UCSD-AML1 (cell line): ENCODE measurements at regions not wholly inside any gene's neighbourhood (a gene's known extent, or its start where the extent isn't known, plus 50 kb on each side); places are given as distances from the start of the nearest gene placed in this dataset.
"Not testable (repeated sequence)": the region's sequence is repeated elsewhere in the genome, so short reads cannot be mapped to it uniquely, and the experiment has no call there.

Experiments used
- DNase-seq: peaks from one replicate; lab custom pipeline; 2025; ENCODE audit not compliant: unreplicated experiment; lab: John Stamatoyannopoulos, UW

DNA sequence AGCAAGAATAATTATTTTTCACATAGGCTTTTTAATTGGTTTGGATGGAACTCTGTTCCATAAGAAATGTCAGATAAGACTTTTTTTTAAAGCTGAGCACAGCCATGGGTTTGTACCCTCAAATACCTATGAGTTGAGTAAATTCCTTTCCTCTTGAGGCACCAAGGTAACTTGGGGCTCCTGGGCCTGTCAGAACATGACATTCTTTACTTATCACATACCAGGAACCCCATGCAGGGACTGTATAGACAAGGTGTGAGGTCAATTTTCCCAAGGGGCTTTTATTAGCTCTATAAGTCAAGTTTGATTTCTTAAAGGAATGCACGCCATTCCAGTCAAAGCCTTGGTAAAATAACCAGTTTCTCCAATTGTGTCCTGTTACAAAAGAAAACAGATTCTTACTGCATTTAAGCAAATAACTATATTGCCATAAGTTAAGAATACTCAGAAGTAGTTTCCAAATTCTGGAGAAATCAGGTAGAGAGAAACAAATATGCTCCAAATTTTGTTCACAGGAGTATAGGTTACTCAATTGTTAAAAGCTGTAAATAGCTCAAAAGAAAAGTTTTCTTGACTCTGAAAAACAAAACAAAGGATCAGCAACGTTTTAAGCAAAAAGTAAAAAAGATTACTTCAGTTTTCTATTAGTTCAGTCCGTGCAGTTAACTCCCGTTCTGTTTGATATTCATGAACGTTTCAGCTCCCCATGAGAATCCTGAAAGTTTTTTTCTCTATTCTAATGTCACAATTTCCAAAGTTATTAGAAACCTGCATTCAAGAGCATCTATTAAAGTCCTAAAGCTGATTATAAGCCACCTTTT is 167.5 kb upstream of the NAMPT start:
- DNase-seq = no peak

DNA sequence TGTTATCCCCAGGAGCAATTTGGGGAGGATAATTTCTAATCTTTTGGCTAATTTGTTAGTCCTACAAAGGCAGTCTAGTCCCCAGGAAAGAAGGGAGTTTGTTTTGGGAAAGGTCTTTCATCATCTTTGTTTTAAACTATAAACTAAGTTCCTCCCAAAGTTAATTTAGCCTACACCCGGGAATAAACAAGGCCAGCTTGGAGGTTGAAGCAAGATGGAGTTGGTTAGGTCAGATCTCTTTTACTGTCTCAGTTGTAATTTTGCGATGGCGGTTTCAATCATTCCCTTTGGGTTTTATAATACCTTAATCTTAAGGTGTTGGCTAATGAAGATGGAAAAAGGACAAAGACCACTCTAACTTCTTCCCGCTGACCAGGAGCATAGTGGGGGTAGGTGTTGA is 166.4 kb upstream of the NAMPT start:
- no peak for DNase-seq

DNA sequence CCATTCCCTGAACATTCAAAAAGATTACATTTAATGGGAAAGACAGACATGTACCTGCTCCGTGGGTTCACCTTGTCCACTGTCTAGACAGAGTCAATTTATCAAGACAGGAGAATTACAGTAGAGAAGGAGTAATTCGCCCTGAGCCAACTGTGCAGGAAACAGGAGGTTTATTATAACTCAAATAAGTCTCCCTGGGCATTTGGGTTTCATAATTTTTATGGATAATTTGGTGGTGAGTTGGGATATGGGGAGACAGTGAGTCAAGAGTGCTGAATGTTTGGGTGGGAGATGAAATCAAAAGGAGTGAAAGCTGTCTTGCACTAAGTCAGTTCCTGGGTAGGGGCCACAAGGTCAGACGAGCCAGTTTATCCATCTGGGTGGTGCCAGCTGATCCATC is 165.9 kb upstream of the NAMPT start:
- no peak for DNase-seq

DNA sequence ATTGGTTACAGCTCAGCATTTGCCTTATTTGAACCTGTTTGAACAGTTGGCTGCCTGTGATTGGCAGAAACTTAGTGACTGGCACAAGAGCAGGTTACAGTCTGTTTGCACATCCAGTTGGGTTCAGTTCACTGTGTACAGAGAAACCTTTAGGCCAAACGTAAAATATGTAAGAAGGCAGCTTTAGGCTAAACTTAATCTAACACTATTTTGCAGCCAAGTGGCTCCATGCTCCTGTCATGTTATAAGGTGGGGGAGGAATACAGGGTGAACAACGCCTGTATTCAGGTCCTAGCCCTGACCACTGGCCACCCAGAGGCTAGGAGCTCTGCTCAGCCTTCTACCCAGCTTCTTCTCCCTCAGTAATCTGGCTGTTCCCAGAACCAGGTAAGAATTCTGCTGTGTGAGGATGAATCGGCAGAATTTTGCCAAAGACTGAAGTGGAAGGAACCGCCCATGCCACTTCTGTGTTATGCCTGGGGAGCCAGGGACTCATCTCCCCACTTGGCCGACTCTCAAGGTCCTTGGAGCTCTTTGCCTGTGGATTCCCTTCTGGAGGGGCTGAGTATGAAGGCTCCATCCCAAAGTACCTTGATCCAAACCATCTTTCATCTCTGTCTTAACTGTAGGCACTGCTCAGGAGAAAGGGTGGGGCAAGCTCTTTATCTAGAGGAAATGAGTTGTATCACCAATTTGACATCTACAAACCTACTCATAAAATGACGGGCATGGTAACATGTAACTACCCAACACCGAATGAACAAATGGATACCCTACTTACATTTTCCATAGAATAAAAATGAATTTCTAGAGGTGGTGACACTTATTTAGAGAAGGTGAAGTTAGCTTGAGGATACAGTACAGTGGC is 164.4 kb upstream of the NAMPT start:
- no peak for DNase-seq

DNA sequence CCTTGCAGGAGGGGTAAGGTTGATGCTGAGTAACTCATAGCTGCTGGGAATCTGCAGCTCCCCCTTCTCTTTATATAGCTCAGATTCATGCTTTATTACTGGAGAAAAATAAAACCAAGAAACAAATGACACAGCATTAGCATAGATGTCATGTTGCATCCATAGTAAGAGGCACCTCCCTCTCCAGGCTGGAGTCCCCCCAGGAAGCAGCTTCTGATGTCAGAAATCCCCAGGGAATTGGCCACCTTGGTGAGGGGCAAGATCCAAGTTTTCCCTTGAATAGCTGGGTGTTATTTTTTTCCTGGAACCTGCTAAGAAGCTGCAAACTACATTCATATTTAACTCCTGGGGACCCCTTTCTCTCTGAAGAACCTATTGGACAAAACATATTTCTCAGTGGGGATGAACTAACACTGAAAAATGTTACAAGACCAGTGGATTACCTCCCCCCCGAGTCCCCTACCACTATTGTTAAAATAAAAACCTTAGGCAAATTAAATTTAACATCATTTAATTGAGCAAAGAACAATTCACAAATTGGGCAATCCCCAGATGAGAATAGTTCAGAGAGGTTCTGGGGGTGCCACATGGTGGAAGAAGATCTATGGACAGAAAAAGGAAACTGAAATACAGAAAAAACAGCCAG is 163.7 kb upstream of the NAMPT start:
- DNase-seq = no peak

DNA sequence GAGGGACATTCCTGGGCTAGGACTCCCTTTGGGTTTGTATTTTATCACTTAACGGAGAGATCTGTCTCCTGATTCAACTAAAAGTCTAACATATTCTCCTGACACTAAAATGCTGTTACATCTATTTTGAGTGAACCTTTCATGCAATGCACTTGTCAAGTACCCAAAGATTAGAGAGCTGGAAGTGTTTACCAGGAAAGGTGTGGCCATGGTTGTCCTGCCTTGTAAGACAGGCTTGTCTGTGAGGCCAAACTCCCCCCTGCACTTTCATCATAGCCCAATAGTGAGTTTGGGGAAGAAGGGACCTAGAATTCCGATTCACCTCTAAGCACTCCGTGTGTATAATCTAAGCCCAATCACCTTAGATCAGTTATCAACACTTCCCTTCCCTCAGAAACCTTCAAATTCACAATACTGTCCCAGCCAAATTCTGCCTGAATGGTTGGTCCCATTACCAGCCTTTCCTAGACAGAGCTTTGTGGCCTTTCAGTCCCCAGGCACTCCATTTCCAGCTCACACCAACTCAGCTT is 162.6 kb upstream of the NAMPT start:
- DNase-seq = no peak

DNA sequence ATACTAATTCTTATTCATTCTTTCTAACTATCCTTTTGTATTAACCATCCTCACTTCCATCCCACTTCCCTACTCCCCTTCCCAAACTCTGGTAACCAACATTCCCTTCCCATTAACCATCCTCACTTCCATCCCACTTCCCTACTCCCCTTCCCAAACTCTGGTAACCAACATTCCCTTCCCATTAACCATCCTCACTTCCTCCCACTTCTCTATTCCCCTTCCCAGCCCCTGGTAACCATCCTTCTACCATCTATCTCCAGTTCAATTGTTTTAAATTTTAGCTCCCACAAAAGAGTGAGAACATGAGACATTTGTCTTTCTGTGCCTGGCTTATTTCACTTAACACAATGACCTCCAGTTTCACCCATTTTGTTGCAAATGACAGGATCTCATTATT is 160.6 kb upstream of the NAMPT start:
- not testable (repeated sequence) for DNase-seq

DNA sequence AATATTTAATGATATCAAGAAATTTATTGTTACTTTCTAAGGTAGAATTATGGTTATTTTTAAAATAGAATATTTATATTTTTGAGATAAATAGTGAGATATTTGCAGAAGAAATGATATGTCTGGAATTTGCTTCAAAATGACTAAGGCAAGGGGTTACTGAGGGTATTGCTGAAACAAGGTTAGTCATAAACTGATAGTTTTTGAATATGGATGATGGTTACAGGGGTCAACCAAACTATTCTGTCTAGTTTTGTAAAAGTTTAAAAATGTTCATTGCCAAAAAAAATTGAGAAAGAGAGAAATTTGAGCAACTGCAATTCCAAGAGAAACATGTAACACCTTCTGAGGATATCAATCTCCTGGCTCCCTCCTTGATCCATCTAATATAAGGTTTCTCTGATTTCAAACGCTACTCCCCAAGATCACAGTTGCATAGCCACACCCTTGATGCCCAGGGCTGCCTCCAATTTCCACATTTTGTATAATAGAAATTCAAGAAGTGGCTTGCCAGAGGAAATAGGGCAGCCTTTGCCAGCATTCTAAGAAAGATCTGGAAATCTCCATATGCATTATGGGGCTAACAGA is 159.4 kb upstream of the NAMPT start:
- DNase-seq = no peak

DNA sequence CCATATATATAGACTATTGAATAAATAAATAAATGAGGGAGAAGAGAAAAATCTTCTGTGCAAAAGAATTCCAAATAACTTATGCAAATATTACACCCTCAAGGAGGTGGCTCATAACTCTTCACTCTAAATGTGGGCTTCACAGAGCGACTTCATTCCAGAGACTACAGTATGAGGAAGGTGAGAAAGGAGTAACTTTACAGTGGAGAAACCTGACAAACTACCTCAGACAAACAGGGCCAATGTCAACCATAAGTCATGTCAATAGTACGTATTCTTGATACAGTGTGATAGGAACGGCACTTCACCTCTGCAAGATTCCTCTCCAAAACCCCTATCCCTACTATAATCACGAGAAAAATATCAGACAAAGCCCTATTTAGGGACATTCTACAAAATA is 158.4 kb upstream of the NAMPT start:
- DNase-seq = no peak

DNA sequence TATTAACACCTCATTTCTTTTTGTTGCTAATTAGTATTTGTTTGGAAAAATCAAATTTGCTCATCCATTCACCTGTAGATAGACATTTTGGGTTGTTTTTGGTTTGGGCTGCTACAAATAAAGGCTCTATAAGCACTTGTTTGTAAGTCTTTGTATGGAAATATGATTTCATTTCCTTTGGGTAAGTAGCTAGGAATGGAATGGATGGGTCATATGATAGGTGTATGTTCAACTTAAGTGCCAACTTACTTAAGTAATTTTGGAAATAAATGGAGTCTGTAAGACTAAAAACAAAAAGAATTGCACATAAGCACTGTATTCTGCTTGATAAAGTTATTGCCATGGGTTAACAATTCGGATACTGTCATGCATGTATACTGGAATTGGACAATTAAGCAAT is 157.7 kb upstream of the NAMPT start:
- no peak for DNase-seq

DNA sequence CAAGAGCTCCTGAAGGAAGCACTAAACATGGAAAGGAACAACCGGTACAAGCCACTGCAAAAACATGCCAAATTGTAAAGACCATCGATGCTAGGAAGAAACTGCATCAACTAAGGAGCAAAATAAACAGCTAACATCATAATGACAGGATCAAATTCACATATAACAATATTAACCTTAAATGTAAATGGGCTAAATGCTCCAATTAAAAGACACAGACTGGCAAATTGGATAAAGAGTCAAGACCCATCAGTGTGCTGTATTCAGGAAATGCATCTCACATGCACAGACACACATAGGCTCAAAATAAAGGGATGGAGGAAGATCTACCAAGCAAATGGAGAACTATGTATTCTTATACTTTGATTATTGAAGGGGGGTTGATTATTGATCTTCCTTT is 156.6 kb upstream of the NAMPT start:
- not testable (repeated sequence) for DNase-seq

DNA sequence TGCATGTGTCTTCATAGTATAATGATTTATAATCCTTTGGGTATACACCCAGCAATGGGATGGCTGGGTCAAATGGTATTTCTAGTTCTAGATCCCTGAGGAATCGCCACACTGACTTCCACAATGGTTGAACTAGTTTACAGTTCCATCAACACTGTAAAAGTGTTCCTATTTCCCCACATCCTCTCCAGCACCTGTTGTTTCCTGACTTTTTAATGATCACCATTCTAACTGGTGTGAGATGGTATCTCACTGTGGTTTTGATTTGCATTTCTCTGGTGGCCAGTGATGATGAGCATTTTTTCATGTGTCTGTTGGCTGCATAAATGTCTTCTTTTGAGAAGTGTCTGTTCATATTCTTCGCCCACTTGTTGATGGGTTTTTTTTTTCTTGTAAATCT is 152.2 kb upstream of the NAMPT start:
- DNase-seq = not testable (repeated sequence)

DNA sequence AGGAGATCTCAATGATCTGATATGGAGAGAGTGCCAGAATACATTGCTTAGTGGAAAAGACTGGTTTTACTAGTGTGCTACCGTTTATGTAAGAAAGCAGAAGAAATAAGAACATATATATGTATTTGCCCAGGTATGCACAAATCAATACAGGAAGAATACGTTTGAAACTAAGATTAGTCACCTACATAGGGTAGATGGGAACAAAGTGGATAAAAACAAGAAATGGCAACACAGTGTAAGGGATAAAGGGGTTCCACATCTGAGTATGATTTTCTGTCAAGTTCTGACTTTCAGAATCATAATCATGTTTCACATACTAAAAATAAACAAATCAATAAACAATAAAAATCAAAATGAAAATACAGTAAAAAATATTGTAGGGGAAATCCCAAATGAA is 148.6 kb upstream of the NAMPT start:
- no peak for DNase-seq

DNA sequence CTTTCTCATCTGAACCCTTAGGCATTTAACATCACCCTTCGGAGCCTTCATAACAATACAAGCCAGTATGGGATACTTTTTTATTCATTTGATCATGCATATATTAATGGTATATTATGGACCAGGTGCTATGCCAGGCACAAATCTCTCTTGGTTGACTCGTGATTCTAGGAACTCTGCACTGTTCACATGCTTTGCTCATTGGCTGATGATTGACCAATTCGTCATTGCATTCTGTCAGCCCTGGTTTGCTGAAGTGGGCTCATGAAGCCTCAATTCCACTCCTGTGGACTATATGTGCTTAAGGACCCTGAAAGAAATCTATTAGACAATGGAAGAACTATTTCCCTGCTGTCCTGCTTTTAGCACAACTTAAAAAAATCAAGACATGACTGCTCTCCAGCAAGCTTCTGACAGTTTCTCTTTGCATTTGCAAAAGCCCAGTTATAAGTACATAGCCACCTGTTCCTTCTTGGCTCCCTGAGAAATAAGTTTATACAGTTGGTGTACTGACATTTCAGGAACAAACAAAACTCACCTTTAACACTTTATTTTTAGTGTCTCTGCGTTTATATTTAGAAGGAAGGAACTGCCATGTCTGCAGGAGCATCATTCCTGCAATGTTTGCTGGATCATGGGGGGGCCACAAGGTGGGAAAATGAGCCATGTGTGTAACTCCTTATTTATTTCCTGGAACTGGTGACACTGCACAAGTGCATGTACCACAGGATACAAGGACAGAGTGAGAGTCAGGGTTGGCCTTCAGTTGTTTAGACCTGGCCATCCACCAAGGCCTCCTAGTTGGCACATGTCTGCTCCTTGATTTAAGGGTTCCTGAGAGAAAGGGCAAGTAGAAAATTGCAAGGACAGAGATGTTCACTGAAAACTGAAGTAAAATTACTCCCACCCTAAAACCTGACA is 146.0 kb upstream of the NAMPT start:
- DNase-seq = no peak

DNA sequence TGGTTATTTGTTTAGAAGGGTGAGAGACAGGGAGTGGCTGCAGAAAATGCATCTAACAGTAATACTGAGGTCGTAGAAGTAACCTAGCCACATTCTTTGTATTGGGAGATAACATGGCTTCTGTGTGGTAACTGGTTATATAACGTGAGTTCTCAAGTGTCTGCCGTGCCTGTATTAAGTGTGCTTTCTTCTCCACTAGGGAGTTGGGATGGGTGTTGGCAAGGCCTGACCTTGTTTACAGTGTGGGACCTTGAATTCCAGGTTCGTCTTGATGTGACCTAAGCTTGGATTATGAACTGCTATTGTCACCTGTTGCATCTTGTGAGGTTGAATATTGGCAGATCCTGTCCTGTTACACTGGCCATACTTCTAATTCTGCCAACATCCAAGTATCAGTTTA is 145.3 kb upstream of the NAMPT start:
- no peak for DNase-seq

DNA sequence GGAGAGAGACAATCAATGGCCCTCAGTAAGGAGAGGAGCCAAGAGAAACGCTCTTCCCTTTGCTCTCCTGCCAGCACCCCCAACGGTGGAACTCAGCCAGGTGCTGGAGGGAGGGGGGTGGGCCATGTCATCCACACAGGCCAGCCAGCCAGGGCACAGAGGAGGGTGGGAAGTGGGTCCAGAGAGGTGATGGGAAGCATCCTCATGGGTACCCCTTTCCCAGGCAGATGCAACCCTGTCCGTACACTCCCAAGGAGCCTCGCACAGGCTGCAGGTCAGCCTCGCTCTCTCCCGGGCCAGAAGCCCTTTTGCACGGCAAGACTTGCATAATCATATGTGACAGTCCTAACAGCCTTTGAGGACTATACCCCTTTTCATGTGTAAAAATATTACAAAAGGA is 142.0 kb upstream of the NAMPT start:
- DNase-seq = no peak

DNA sequence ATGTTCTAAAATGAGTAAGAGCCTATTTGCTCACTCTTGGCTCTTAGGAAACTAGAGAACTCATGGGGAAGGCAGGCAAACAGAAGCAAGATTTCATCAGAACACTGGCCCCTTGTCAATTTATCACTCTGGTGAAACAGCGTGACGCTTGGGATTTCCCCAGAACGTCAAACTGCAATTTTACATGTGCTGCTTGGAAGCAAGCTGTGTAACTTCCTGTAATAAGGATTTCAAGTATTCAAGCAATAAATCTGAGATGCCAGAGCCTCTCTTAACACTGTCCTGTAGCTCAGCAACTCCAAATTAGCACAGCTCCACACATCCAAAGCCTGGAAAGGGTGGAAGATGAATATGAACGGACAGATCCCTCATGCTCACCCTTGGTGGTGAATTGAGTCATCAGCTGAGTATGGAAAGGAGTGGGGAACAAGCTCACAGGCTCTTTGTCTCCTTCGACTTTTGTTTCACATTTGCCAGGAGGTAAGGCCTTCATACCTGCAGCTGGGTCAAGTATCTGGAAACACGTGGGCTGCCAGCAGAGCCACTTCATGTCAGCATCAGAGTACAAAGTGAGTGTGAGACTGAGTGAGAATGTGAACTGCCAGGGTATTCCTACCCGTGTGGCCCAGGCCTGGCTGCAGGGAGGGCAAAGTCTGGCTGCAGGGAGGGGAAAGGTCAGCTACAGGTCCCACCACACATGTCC is 140.4 kb upstream of the NAMPT start:
- DNase-seq = no peak

DNA sequence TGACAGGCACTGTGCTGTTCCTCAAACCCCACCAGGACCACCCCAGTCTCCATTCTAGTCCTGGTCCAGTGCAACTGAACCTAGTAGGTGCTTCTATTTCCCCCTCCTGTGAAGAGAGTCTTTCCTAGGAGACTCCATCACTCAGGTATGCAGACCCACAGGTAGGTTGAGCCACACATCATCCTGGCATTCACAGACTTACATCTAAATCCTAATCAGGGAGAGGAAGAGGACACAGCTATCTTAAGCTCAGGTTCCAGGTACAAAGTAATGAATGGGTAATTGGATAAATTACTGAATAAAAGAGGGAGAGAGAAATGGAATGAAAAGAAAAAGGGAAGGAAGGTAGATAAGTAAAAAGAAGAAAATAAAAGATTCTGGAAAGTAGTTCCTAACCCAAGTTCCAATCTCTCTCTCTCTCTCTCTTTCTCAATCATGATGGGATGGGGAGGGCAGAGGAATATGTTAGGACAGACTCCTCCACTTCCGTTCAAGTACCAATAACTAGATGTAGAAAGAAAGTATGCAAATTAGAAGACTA is 139.8 kb upstream of the NAMPT start:
- no peak for DNase-seq

DNA sequence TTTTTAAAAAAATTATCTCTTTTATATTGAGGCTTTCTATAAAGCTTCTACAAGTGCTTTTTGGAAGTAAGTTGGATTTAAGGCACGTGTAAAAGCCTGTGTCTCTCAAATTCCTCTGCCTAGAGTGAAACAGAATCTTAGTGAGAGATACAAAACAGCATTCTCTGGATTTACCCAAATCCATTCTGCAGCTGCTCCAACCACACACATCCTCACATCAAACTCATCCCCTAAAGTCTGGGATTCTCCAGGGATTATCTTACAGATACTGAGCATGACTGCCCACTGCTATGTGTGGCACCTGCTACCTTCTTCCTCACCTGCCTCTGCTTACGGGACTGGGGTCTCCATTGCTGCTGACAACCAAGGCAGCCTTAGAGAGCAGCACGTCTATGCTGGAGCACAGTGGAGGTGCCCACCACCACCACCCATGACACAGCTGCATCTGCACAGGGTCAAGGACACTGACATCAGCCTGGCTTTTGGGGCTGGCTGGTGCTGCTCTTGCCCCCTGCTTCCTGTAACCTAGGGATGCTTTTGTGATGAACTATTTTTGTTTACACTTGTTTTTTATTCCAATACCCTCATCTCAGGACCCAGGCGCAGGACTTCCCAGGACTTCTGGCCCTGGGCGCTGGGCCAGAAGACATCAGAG is 139.2 kb upstream of the NAMPT start:
- no peak for DNase-seq
